ENCODE measurements at regions not wholly inside any gene's neighbourhood (a gene's known extent, or its start where the extent isn't known, plus 50 kb on each side); places are given as distances from the start of the nearest gene placed in this dataset.

- ChIA-PET CTCF (no interaction called here), POLR2A (ENCODE audit: unreplicated experiment) (no interaction called here)
- no peaks in the 10 kb centered on the region for H3K27me3 ChIP-seq (ENCODE audit: low read length)
- H3K9me3 ChIP-seq (ENCODE audit: low read length): no peaks in the 10 kb centered on the region
- no peak overlapping the region for H3K9ac ChIP-seq (ENCODE audit: low read length)
- H3K4me1 ChIP-seq (ENCODE audit: insufficient read depth, low read length): no peaks in the 10 kb centered on the region
- H3K4me2 ChIP-seq (ENCODE audit: low read length): no peak overlapping the region
- TF ChIP-seq EZH2 (IDR thresholded peaks at IDR 0.05; ENCODE audit: low read length, unreplicated experiment) (no peak), EZH2phosphoT487 (IDR thresholded peaks at IDR 0.05; ENCODE audit: borderline replicate concordance, low read length) (no peak), CTCF (conservative IDR thresholded peaks at IDR 0.05; ENCODE audit: low read depth, low read length) (no peak)
- no TSS peak for BruUV-seq (replicated peaks)
- H3K36me3 ChIP-seq (ENCODE audit: low read depth, low read length): no peaks in the 10 kb centered on the region
- H3K27ac ChIP-seq (ENCODE audit: low read length): no peak overlapping the region
- no peak for ATAC-seq
- no peak overlapping the region for H3K4me3 ChIP-seq (ENCODE audit: low read length)
- intact Hi-C loops (cut with micrococcal nuclease): no loop called here
- no peaks in the 10 kb centered on the region for H3K9me2 ChIP-seq (replicated peaks; ENCODE audit: low read length)
- H4K20me1 ChIP-seq (ENCODE audit: low read length): no peaks in the 10 kb centered on the region
- no peak for DNase-seq
- no peaks in the 10 kb centered on the region for H3F3A ChIP-seq (ENCODE audit: low read length, unreplicated experiment)
- H3K79me2 ChIP-seq (ENCODE audit: low read length): no peaks in the 10 kb centered on the region
- H2AFZ ChIP-seq (ENCODE audit: low read length): no peak overlapping the region
These were observed 306.5 kb upstream of the ZNF521 start for GRCh38 chr18:25658476-25658875.

GRCh38 chr18:25651553-25651952 is 299.6 kb upstream of the ZNF521 start:
- H3K4me2 ChIP-seq (ENCODE audit: low read length): no peak overlapping the region
- H3F3A ChIP-seq (ENCODE audit: low read length, unreplicated experiment): no peaks in the 10 kb centered on the region
- no peaks in the 10 kb centered on the region for H3K9me2 ChIP-seq (replicated peaks; ENCODE audit: low read length)
- H3K79me2 ChIP-seq (ENCODE audit: low read length): no peaks in the 10 kb centered on the region
- H3K9ac ChIP-seq (ENCODE audit: low read length): no peak overlapping the region
- no peaks in the 10 kb centered on the region for H4K20me1 ChIP-seq (ENCODE audit: low read length)
- ChIA-PET CTCF (no interaction called here), POLR2A (ENCODE audit: unreplicated experiment) (no interaction called here)
- DNase-seq: no peak
- intact Hi-C loops (cut with micrococcal nuclease): no loop called here
- H3K9me3 ChIP-seq (ENCODE audit: low read length): no peaks in the 10 kb centered on the region
- BruUV-seq (replicated peaks): no TSS peak
- H3K4me1 ChIP-seq (ENCODE audit: insufficient read depth, low read length): no peaks in the 10 kb centered on the region
- no peak for TF ChIP-seq CTCF (conservative IDR thresholded peaks at IDR 0.05; ENCODE audit: low read depth, low read length)
- no peak for TF ChIP-seq EZH2phosphoT487 (IDR thresholded peaks at IDR 0.05; ENCODE audit: borderline replicate concordance, low read length)
- no peak for TF ChIP-seq EZH2 (IDR thresholded peaks at IDR 0.05; ENCODE audit: low read length, unreplicated experiment)
- no peak for ATAC-seq
- H2AFZ ChIP-seq (ENCODE audit: low read length): no peak overlapping the region
- H3K27me3 ChIP-seq (ENCODE audit: low read length): no peaks in the 10 kb centered on the region
- H3K27ac ChIP-seq (ENCODE audit: low read length): no peak overlapping the region
- no peaks in the 10 kb centered on the region for H3K36me3 ChIP-seq (ENCODE audit: low read depth, low read length)
- H3K4me3 ChIP-seq (ENCODE audit: low read length): no peak overlapping the region

DNA sequence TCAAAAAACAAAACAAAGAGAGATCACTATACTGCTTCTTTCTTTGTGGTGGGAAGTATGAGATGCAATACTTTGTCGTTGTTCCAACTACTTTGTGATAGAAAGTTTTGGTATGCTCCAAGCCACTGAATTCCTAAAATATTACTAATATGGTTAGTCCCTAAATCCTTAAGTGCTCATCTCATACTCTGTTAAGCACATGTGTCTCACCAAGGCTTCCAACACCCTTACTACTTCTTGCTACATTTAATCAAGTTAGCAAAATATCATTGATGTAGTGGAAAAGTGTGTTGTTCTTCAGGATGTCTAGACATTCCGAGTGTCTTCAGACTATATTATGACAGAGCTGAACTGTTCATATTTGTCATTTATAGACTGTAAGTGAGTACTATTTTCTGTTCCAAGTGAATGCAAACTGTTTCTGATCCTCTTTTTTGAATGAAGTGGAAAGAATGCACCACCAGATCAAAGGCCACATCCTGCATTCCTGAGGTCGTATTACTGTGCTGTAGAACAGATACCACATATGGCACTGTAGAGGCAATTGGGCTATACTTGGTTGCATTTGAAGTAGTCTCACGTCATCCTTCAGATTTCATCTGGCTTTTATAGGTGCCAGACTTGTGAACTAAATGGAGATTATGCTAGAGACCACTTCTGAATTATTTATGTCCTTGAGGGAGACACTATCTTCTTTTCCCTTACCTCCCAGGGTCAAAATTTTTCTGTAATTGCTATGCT is 298.4 kb upstream of the ZNF521 start:
- no peaks in the 10 kb centered on the region for H3K4me1 ChIP-seq (ENCODE audit: insufficient read depth, low read length)
- no peaks in the 10 kb centered on the region for H3K9me3 ChIP-seq (ENCODE audit: low read length)
- ChIA-PET POLR2A (ENCODE audit: unreplicated experiment) (no interaction called here), CTCF (no interaction called here)
- H2AFZ ChIP-seq (ENCODE audit: low read length): no peak overlapping the region
- H3K79me2 ChIP-seq (ENCODE audit: low read length): no peaks in the 10 kb centered on the region
- no peaks in the 10 kb centered on the region for H3F3A ChIP-seq (ENCODE audit: low read length, unreplicated experiment)
- H3K9me2 ChIP-seq (replicated peaks; ENCODE audit: low read length): no peaks in the 10 kb centered on the region
- no peak for ATAC-seq
- H3K27ac ChIP-seq (ENCODE audit: low read length): no peak overlapping the region
- no TSS peak for BruUV-seq (replicated peaks)
- no peaks in the 10 kb centered on the region for H3K36me3 ChIP-seq (ENCODE audit: low read depth, low read length)
- no peak for DNase-seq
- no peaks in the 10 kb centered on the region for H3K27me3 ChIP-seq (ENCODE audit: low read length)
- intact Hi-C loops (cut with micrococcal nuclease): no loop called here
- no peaks in the 10 kb centered on the region for H4K20me1 ChIP-seq (ENCODE audit: low read length)
- H3K4me3 ChIP-seq (ENCODE audit: low read length): no peak overlapping the region
- H3K4me2 ChIP-seq (ENCODE audit: low read length): no peak overlapping the region
- H3K9ac ChIP-seq (ENCODE audit: low read length): no peak overlapping the region
- no peak for TF ChIP-seq EZH2 (IDR thresholded peaks at IDR 0.05; ENCODE audit: low read length, unreplicated experiment)
- no peak for TF ChIP-seq CTCF (conservative IDR thresholded peaks at IDR 0.05; ENCODE audit: low read depth, low read length)
- no peak for TF ChIP-seq EZH2phosphoT487 (IDR thresholded peaks at IDR 0.05; ENCODE audit: borderline replicate concordance, low read length)
